GM23338 (cell line): ENCODE measurements at regions not wholly inside any gene's neighbourhood (a gene's known extent, or its start where the extent isn't known, plus 50 kb on each side); places are given as distances from the start of the nearest gene placed in this dataset.

Experiments
- ATAC-seq: fragments of 200-7000 bp; cut with Tn5 transposase; 3 replicates; pipeline ENCODE4 v1.9.1; 2020
- DNase-seq: peaks from one replicate; pipeline ENCODE4 v3.0.0-alpha.2; 2015; ENCODE audit warnings: low spot score
- H2AFZ ChIP-seq: fragments of 200-600 bp; sonication (generic); 2 replicates; pipeline ENCODE4 v1.8.0; 2016; ENCODE audit warnings: antibody characterized with exemption, mild to moderate bottlenecking, moderate library complexity
- H3F3A ChIP-seq: fragments of 200-600 bp; sonication (generic); replicated peaks from 2 replicates; pipeline ENCODE4 v1.8.0; 2017; ENCODE audit warnings: antibody characterized with exemption, mixed run types, low read depth
- H3K27ac ChIP-seq: fragments of 200-600 bp; sonication (generic); 2 replicates; pipeline ENCODE4 v1.6.1; 2016; ENCODE audit warnings: low read depth
- H3K27me3 ChIP-seq: fragments of 200-600 bp; sonication (generic); 2 replicates; pipeline ENCODE4 v1.8.0; 2016; ENCODE audit warnings: mild to moderate bottlenecking, mixed run types, moderate library complexity; ENCODE audit not compliant: insufficient read depth
- H3K36me3 ChIP-seq: fragments of 200-600 bp; sonication (generic); 2 replicates; pipeline ENCODE4 v1.8.0; 2016; ENCODE audit warnings: mild to moderate bottlenecking; ENCODE audit not compliant: insufficient read depth
- H3K4me1 ChIP-seq: fragments of 200-600 bp; sonication (generic); 2 replicates; pipeline ENCODE4 v1.8.0; 2016; ENCODE audit warnings: mild to moderate bottlenecking, moderate library complexity; ENCODE audit not compliant: insufficient read depth
- H3K4me2 ChIP-seq: fragments of 200-600 bp; sonication (generic); 2 replicates; pipeline ENCODE4 v1.7.1; 2017; ENCODE audit warnings: mixed run types
- H3K4me3 ChIP-seq: fragments of 200-600 bp; sonication (generic); 2 replicates; pipeline ENCODE4 v1.6.1; 2016; ENCODE audit warnings: mixed run types
- H3K79me2 ChIP-seq: fragments of 200-600 bp; sonication (generic); replicated peaks from 2 replicates; pipeline ENCODE4 v1.8.0; 2017; ENCODE audit warnings: mild to moderate bottlenecking; ENCODE audit not compliant: insufficient read depth
- H3K9me2 ChIP-seq: fragments of 200-600 bp; sonication (generic); 2 replicates; pipeline ENCODE4 v1.8.0; 2017; ENCODE audit not compliant: insufficient read depth
- H4K20me1 ChIP-seq: fragments of 200-600 bp; sonication (generic); replicated peaks from 2 replicates; pipeline ENCODE4 v1.8.0; 2017; ENCODE audit warnings: mild to moderate bottlenecking; ENCODE audit not compliant: insufficient read depth
- H3K27ac Mint-ChIP-seq: 2 replicates; pipeline ENCODE4 v1.8.0; 2020; ENCODE audit warnings: inconsistent platforms, mild to moderate bottlenecking, moderate library complexity, mixed read lengths
- H3K27me3 Mint-ChIP-seq: 3 replicates; pipeline ENCODE4 v1.8.0; 2022; ENCODE audit warnings: low read depth, mild to moderate bottlenecking, moderate library complexity, mixed read lengths, inconsistent platforms; ENCODE audit not compliant: insufficient read depth, poor library complexity
- H3K36me3 Mint-ChIP-seq: 3 replicates; pipeline ENCODE4 v1.8.0; 2021; ENCODE audit warnings: low read depth, mild to moderate bottlenecking, inconsistent platforms, moderate library complexity, mixed read lengths
- H3K4me1 Mint-ChIP-seq: 3 replicates; pipeline ENCODE4 v1.8.0; 2020; ENCODE audit warnings: mild to moderate bottlenecking, inconsistent platforms, mixed read lengths
- H3K4me3 Mint-ChIP-seq: 3 replicates; pipeline ENCODE4 v1.8.0; 2021; ENCODE audit warnings: moderate library complexity, mild to moderate bottlenecking, inconsistent platforms, mixed read lengths
- H3K9me3 Mint-ChIP-seq: 3 replicates; pipeline ENCODE4 v1.8.0; 2020; ENCODE audit warnings: moderate library complexity, mild to moderate bottlenecking, inconsistent platforms, mixed read lengths
- CREB1 ChIP-seq: fragments of 250-450 bp; sonication (Bioruptor Pico); IDR thresholded peaks from 2 replicates; pipeline ENCODE4 v1.5.0; 2020; ENCODE audit warnings: low read depth, mild to moderate bottlenecking, moderate library complexity
- EZH2 ChIP-seq: fragments of 200-600 bp; sonication (generic); IDR thresholded peaks from one replicate; pipeline ENCODE4 v1.8.0; 2017; ENCODE audit warnings: antibody characterized with exemption, mild to moderate bottlenecking, low read depth; ENCODE audit not compliant: unreplicated experiment
- EZH2phosphoT487 ChIP-seq: fragments of 200-600 bp; sonication (generic); IDR thresholded peaks from one replicate; pipeline ENCODE4 v1.8.1; 2018; ENCODE audit warnings: antibody characterized with exemption; ENCODE audit not compliant: unreplicated experiment
- JUNB ChIP-seq: IDR thresholded peaks from one replicate; pipeline ENCODE4 v1.6.1; 2016; ENCODE audit warnings: antibody characterized with exemption; ENCODE audit not compliant: unreplicated experiment
- NANOG ChIP-seq: IDR thresholded peaks from 2 replicates; pipeline ENCODE4 v1.6.1; 2016; ENCODE audit warnings: antibody characterized with exemption, borderline replicate concordance
- POLR2AphosphoS5 ChIP-seq: IDR thresholded peaks from 2 replicates; pipeline ENCODE4 v1.6.1; 2016; ENCODE audit warnings: antibody characterized with exemption, low read depth
- STAT1 ChIP-seq: IDR thresholded peaks from one replicate; pipeline ENCODE4 v1.6.1; 2016; ENCODE audit warnings: antibody characterized with exemption; ENCODE audit not compliant: unreplicated experiment
- ZNF114 ChIP-seq: fragments of 250-450 bp; sonication (Bioruptor Pico); IDR thresholded peaks from 2 replicates; pipeline ENCODE4 v1.5.0; 2020; ENCODE audit warnings: mild to moderate bottlenecking, moderate library complexity
- ZNF331 ChIP-seq: fragments of 250-450 bp; sonication (Bioruptor Pico); IDR thresholded peaks from 2 replicates; pipeline ENCODE4 v1.5.0; 2020; ENCODE audit warnings: low read depth, mild to moderate bottlenecking, moderate library complexity
- TF ChIP-seq, protein P1 (sequence below): fragments of 250-450 bp; sonication (Bioruptor Pico); IDR thresholded peaks from 2 replicates; pipeline ENCODE4 v1.5.0; 2020; ENCODE audit warnings: mild to moderate bottlenecking, moderate library complexity
- TF ChIP-seq, protein P2 (sequence below): IDR thresholded peaks from 2 replicates; pipeline ENCODE4 v1.6.1; 2016; ENCODE audit warnings: antibody characterized with exemption
- TF ChIP-seq, protein P3 (sequence below): IDR thresholded peaks from one replicate; pipeline ENCODE4 v1.6.1; 2018; ENCODE audit warnings: antibody characterized with exemption; ENCODE audit not compliant: unreplicated experiment
- TF ChIP-seq, protein P4 (sequence below), 2 experiments: fragments of 200-600 bp in 1 of 2; sonication (generic) in 1 of 2; conservative IDR thresholded peaks; 2 replicates each; pipeline versions ENCODE4 v1.5.1 to v1.6.1; 2016 to 2017; ENCODE audit warnings: antibody characterized with exemption in 2 of 2, low read depth in 2 of 2, mild to moderate bottlenecking in 2 of 2, moderate library complexity in 1 of 2

DNA sequence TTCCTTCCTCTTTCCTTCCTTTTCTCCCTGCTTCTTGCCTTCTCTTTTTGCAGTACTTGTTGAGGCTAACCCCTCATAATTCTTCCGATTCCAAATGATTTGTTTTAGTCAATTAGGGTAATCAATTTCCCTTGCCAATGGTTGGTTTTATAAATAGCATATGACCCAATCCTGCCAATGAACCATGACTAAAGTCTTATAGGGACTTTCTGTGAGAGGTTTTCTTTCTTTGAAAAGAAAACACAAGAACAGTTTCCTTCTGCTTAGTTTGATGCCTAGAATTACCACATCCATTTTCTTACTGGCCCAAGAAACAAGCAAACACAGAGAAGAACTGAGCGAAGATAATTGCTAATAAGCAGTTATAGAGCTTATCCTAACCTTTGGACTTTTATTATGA lies 292.5 kb upstream of the SATB1 start:
- no peaks in the 10 kb centered on the region for H3K36me3 Mint-ChIP-seq
- no peak overlapping the region for H3K4me3 ChIP-seq
- ATAC-seq, result no peak
- no peak overlapping the region for H3K27ac ChIP-seq
- no peak overlapping the region for H3K4me2 ChIP-seq
- H3K4me3 Mint-ChIP-seq, result no peak overlapping the region
- H3K27me3 ChIP-seq, result no peaks in the 10 kb centered on the region
- H3K27ac Mint-ChIP-seq, result no peak overlapping the region
- no peaks in the 10 kb centered on the region; the same call in 1 of the 2 replicates for H3K4me1 ChIP-seq
- H4K20me1 ChIP-seq, result no peaks in the 10 kb centered on the region
- H2AFZ ChIP-seq, result no peak overlapping the region
- no peaks in the 10 kb centered on the region for H3F3A ChIP-seq
- H3K36me3 ChIP-seq, result no peaks in the 10 kb centered on the region
- no peak for DNase-seq
- peaks cover 14% of the 10 kb centered on the region for H3K9me2 ChIP-seq
- H3K9me3 Mint-ChIP-seq, result no peaks in the 10 kb centered on the region
- TF ChIP-seq EZH2phosphoT487 (no peak), ZNF114 (CRISPR knock-in tag) (no peak), JUNB (no peak), POLR2AphosphoS5 (no peak), ZNF331 (CRISPR knock-in tag) (no peak), NANOG (no peak), CREB1 (no peak), EZH2 (no peak), STAT1 (no peak)
- TF ChIP-seq, protein P1, sequence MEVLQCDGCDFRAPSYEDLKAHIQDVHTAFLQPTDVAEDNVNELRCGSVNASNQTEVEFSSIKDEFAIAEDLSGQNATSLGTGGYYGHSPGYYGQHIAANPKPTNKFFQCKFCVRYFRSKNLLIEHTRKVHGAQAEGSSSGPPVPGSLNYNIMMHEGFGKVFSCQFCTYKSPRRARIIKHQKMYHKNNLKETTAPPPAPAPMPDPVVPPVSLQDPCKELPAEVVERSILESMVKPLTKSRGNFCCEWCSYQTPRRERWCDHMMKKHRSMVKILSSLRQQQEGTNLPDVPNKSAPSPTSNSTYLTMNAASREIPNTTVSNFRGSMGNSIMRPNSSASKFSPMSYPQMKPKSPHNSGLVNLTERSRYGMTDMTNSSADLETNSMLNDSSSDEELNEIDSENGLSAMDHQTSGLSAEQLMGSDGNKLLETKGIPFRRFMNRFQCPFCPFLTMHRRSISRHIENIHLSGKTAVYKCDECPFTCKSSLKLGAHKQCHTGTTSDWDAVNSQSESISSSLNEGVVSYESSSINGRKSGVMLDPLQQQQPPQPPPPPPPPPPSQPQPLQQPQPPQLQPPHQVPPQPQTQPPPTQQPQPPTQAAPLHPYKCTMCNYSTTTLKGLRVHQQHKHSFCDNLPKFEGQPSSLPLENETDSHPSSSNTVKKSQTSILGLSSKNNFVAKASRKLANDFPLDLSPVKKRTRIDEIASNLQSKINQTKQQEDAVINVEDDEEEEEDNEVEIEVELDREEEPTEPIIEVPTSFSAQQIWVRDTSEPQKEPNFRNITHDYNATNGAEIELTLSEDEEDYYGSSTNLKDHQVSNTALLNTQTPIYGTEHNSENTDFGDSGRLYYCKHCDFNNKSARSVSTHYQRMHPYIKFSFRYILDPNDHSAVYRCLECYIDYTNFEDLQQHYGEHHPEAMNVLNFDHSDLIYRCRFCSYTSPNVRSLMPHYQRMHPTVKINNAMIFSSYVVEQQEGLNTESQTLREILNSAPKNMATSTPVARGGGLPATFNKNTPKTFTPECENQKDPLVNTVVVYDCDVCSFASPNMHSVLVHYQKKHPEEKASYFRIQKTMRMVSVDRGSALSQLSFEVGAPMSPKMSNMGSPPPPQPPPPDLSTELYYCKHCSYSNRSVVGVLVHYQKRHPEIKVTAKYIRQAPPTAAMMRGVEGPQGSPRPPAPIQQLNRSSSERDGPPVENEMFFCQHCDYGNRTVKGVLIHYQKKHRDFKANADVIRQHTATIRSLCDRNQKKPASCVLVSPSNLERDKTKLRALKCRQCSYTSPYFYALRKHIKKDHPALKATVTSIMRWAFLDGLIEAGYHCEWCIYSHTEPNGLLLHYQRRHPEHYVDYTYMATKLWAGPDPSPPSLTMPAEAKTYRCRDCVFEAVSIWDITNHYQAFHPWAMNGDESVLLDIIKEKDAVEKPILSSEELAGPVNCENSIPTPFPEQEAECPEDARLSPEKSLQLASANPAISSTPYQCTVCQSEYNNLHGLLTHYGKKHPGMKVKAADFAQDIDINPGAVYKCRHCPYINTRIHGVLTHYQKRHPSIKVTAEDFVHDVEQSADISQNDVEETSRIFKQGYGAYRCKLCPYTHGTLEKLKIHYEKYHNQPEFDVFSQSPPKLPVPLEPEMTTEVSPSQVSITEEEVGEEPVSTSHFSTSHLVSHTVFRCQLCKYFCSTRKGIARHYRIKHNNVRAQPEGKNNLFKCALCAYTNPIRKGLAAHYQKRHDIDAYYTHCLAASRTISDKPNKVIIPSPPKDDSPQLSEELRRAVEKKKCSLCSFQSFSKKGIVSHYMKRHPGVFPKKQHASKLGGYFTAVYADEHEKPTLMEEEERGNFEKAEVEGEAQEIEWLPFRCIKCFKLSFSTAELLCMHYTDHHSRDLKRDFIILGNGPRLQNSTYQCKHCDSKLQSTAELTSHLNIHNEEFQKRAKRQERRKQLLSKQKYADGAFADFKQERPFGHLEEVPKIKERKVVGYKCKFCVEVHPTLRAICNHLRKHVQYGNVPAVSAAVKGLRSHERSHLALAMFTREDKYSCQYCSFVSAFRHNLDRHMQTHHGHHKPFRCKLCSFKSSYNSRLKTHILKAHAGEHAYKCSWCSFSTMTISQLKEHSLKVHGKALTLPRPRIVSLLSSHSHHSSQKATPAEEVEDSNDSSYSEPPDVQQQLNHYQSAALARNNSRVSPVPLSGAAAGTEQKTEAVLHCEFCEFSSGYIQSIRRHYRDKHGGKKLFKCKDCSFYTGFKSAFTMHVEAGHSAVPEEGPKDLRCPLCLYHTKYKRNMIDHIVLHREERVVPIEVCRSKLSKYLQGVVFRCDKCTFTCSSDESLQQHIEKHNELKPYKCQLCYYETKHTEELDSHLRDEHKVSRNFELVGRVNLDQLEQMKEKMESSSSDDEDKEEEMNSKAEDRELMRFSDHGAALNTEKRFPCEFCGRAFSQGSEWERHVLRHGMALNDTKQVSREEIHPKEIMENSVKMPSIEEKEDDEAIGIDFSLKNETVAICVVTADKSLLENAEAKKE, result no peak
- TF ChIP-seq, protein P2, sequence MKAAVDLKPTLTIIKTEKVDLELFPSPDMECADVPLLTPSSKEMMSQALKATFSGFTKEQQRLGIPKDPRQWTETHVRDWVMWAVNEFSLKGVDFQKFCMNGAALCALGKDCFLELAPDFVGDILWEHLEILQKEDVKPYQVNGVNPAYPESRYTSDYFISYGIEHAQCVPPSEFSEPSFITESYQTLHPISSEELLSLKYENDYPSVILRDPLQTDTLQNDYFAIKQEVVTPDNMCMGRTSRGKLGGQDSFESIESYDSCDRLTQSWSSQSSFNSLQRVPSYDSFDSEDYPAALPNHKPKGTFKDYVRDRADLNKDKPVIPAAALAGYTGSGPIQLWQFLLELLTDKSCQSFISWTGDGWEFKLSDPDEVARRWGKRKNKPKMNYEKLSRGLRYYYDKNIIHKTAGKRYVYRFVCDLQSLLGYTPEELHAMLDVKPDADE, result no peak
- TF ChIP-seq, protein P3, sequence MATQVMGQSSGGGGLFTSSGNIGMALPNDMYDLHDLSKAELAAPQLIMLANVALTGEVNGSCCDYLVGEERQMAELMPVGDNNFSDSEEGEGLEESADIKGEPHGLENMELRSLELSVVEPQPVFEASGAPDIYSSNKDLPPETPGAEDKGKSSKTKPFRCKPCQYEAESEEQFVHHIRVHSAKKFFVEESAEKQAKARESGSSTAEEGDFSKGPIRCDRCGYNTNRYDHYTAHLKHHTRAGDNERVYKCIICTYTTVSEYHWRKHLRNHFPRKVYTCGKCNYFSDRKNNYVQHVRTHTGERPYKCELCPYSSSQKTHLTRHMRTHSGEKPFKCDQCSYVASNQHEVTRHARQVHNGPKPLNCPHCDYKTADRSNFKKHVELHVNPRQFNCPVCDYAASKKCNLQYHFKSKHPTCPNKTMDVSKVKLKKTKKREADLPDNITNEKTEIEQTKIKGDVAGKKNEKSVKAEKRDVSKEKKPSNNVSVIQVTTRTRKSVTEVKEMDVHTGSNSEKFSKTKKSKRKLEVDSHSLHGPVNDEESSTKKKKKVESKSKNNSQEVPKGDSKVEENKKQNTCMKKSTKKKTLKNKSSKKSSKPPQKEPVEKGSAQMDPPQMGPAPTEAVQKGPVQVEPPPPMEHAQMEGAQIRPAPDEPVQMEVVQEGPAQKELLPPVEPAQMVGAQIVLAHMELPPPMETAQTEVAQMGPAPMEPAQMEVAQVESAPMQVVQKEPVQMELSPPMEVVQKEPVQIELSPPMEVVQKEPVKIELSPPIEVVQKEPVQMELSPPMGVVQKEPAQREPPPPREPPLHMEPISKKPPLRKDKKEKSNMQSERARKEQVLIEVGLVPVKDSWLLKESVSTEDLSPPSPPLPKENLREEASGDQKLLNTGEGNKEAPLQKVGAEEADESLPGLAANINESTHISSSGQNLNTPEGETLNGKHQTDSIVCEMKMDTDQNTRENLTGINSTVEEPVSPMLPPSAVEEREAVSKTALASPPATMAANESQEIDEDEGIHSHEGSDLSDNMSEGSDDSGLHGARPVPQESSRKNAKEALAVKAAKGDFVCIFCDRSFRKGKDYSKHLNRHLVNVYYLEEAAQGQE, result no peak
- TF ChIP-seq, protein P4, sequence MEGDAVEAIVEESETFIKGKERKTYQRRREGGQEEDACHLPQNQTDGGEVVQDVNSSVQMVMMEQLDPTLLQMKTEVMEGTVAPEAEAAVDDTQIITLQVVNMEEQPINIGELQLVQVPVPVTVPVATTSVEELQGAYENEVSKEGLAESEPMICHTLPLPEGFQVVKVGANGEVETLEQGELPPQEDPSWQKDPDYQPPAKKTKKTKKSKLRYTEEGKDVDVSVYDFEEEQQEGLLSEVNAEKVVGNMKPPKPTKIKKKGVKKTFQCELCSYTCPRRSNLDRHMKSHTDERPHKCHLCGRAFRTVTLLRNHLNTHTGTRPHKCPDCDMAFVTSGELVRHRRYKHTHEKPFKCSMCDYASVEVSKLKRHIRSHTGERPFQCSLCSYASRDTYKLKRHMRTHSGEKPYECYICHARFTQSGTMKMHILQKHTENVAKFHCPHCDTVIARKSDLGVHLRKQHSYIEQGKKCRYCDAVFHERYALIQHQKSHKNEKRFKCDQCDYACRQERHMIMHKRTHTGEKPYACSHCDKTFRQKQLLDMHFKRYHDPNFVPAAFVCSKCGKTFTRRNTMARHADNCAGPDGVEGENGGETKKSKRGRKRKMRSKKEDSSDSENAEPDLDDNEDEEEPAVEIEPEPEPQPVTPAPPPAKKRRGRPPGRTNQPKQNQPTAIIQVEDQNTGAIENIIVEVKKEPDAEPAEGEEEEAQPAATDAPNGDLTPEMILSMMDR (conservative IDR thresholded peaks at IDR 0.05; ENCODE audit: low read depth in 2 of 2), result no peak
- H3K79me2 ChIP-seq, result no peaks in the 10 kb centered on the region
- H3K4me1 Mint-ChIP-seq, result no peaks in the 10 kb centered on the region
- H3K27me3 Mint-ChIP-seq, result no peaks in the 10 kb centered on the region
